ENCODE measurements at regions not wholly inside any gene's neighbourhood (a gene's known extent, or its start where the extent isn't known, plus 50 kb on each side); places are given as distances from the start of the nearest gene placed in this dataset.

GRCh38 chr11:19337779-19338178 is 97.0 kb upstream of the E2F8 start:
- WGBS, 3 donors = 76 to 89% (median 89%) methylated on average over 3 of the region's 3 CpGs
- peaks cover 0 to 8% (median 2%) of the 10 kb centered on the region in 3 donors for H3K27me3 ChIP-seq (ENCODE audit: insufficient read depth in 3 of 3, low read length in 2 of 3)
- H3K9me3 ChIP-seq = no peaks in the 10 kb centered on the region
- no peak overlapping the region for H3K4me3 ChIP-seq
- DNase-seq = no peak
- no peak for ATAC-seq
- no peaks in the 10 kb centered on the region for H3K36me3 ChIP-seq (ENCODE audit: insufficient read depth in 1 of 2, low read depth in 1 of 2)
- no peaks in the 10 kb centered on the region for H3K4me1 ChIP-seq
- intact Hi-C loops (cut with DNase I) = no loop called here
- no peak for TF ChIP-seq CTCF (IDR thresholded peaks at IDR 0.05)
- H3K27ac ChIP-seq = no peak overlapping the region

GRCh38 chr11:19336331-19336730 is 95.6 kb upstream of the E2F8 start:
- ATAC-seq = no peak
- intact Hi-C loops (cut with DNase I) = no loop called here
- no peak for DNase-seq

GRCh38 chr11:19332476-19332875 is 91.7 kb upstream of the E2F8 start:
- Histone ChIP-seq H3K27ac (no peak overlapping the region), H3K4me3 (no peak overlapping the region), H3K36me3 (ENCODE audit: insufficient read depth in 1 of 2, low read depth in 1 of 2) (no peaks in the 10 kb centered on the region), H3K27me3 (ENCODE audit: insufficient read depth in 3 of 3, low read length in 2 of 3) (peaks cover 0 to 2% (median 0%) of the 10 kb centered on the region in 3 donors), H3K4me1 (peaks cover 4% of the 10 kb centered on the region), H3K9me3 (no peaks in the 10 kb centered on the region)
- ATAC-seq (no peak), DNase-seq (no peak)
- 95 to 97% (median 95%) methylated on average over 2 of the region's 2 CpGs for WGBS, 3 donors
- no peak for TF ChIP-seq CTCF (IDR thresholded peaks at IDR 0.05)
- intact Hi-C loops (cut with DNase I) = no loop called here

More at GRCh38 chr11:19336331-19336730, 95.6 kb upstream of the E2F8 start:
- Histone ChIP-seq H3K4me1 (no peaks in the 10 kb centered on the region), H3K9me3 (no peaks in the 10 kb centered on the region), H3K27ac (no peak overlapping the region), H3K4me3 (no peak overlapping the region), H3K36me3 (ENCODE audit: insufficient read depth in 1 of 2, low read depth in 1 of 2) (no peaks in the 10 kb centered on the region), H3K27me3 (ENCODE audit: insufficient read depth in 3 of 3, low read length in 2 of 3) (peaks cover 0 to 8% (median 0%) of the 10 kb centered on the region in 3 donors)
- no peak for TF ChIP-seq CTCF (IDR thresholded peaks at IDR 0.05)
- 43 to 53% (median 53%) methylated on average over 3 of the region's 3 CpGs for WGBS, 3 donors

GRCh38 chr11:19330416-19330815 is 89.7 kb upstream of the E2F8 start:
- Histone ChIP-seq H3K4me3 (no peak overlapping the region), H3K36me3 (ENCODE audit: insufficient read depth in 1 of 2, low read depth in 1 of 2) (no peaks in the 10 kb centered on the region), H3K4me1 (peaks cover 4% of the 10 kb centered on the region), H3K27me3 (ENCODE audit: insufficient read depth in 3 of 3, low read length in 2 of 3) (peaks cover 0 to 2% (median 0%) of the 10 kb centered on the region in 3 donors), H3K27ac (no peak overlapping the region), H3K9me3 (no peaks in the 10 kb centered on the region)
- ATAC-seq (no peak), DNase-seq (no peak)
- TF ChIP-seq CTCF (IDR thresholded peaks at IDR 0.05) = no peak
- 38 to 55% (median 51%) methylated on average over 2 of the region's 2 CpGs for WGBS, 3 donors
- intact Hi-C loops (cut with DNase I) = no loop called here

- no peak overlapping the region for H3K27ac ChIP-seq
- intact Hi-C loops (cut with DNase I) = no loop called here
These were observed 89.2 kb upstream of the E2F8 start for GRCh38 chr11:19329970-19330369.

More at GRCh38 chr11:19329970-19330369, 89.2 kb upstream of the E2F8 start:
- H3K4me3 ChIP-seq = no peak overlapping the region
- WGBS, 3 donors = 83 to 95% (median 91%) methylated on average over 1 of the region's 1 CpG
- H3K36me3 ChIP-seq (ENCODE audit: insufficient read depth in 1 of 2, low read depth in 1 of 2) = no peaks in the 10 kb centered on the region
- no peak for TF ChIP-seq CTCF (IDR thresholded peaks at IDR 0.05)
- no peaks in the 10 kb centered on the region for H3K9me3 ChIP-seq
- H3K27me3 ChIP-seq (ENCODE audit: insufficient read depth in 3 of 3, low read length in 2 of 3) = peaks cover 0 to 2% (median 0%) of the 10 kb centered on the region in 3 donors
- peaks cover 4% of the 10 kb centered on the region for H3K4me1 ChIP-seq
- DNase-seq = no peak
- ATAC-seq = no peak
